K562 (cell line): ENCODE measurements at regions not wholly inside any gene's neighbourhood (a gene's known extent, or its start where the extent isn't known, plus 50 kb on each side); places are given as distances from the start of the nearest gene placed in this dataset.

Experiments
- CUX1 ChIP-seq: fragments of 200-800 bp; sonication (Bioruptor generic); IDR thresholded peaks from 2 replicates; pipeline ENCODE4 v1.6.1; 2016; ENCODE audit warnings: missing genetic modification characterization, missing compliant biosample characterization
- E2F1 ChIP-seq: sonication (generic); formaldehyde crosslinking; IDR thresholded peaks from 2 replicates; pipeline ENCODE4 v1.8.1; 2023; ENCODE audit warnings: mild to moderate bottlenecking, missing genetic modification reagents, moderate library complexity
- EHMT2 ChIP-seq: fragments of 450-650 bp; IDR thresholded peaks from 2 replicates; pipeline ENCODE4 v1.6.1; 2018; ENCODE audit warnings: antibody characterized with exemption
- FOXK1 ChIP-seq: sonication (generic); formaldehyde crosslinking; IDR thresholded peaks from 2 replicates; pipeline ENCODE4 v1.8.0; 2022; ENCODE audit warnings: missing genetic modification reagents, mild to moderate bottlenecking, borderline replicate concordance
- HMBOX1 ChIP-seq: sonication (generic); IDR thresholded peaks from 2 replicates; pipeline ENCODE4 v1.6.1; 2016
- HMG20A ChIP-seq: fragments of 450-650 bp; formaldehyde crosslinking; conservative IDR thresholded peaks from 2 replicates; pipeline ENCODE4 v1.4.0; 2020; ENCODE audit warnings: mild to moderate bottlenecking, mixed read lengths
- KLF1 ChIP-seq: fragments of 450-650 bp; IDR thresholded peaks from 2 replicates; pipeline ENCODE4 v1.6.1; 2016; ENCODE audit warnings: missing genetic modification characterization, missing compliant biosample characterization
- L3MBTL2 ChIP-seq: fragments of 450-650 bp; IDR thresholded peaks from 2 replicates; pipeline ENCODE4 v1.6.1; 2016; ENCODE audit warnings: mild to moderate bottlenecking, moderate library complexity
- RBFOX2 ChIP-seq: fragments of 200-400 bp; formaldehyde crosslinking; IDR thresholded peaks from 2 replicates; pipeline ENCODE4 v1.6.1; 2017; ENCODE audit warnings: low read depth, mild to moderate bottlenecking, low read length, moderate library complexity
- STAG1 ChIP-seq: sonication (generic); formaldehyde crosslinking; IDR thresholded peaks from 2 replicates; pipeline ENCODE4 v1.5.0; 2020; ENCODE audit warnings: missing genetic modification reagents, borderline replicate concordance
- TCF15 ChIP-seq: fragments of 250-450 bp; sonication (Bioruptor Pico); IDR thresholded peaks from 2 replicates; pipeline ENCODE4 v1.8.0; 2022; ENCODE audit warnings: moderate library complexity, mild to moderate bottlenecking, inconsistent platforms
- ZEB2 ChIP-seq: fragments of 450-650 bp; IDR thresholded peaks from 2 replicates; pipeline ENCODE4 v1.6.1; 2016
- ZNF384 ChIP-seq: IDR thresholded peaks from 2 replicates; pipeline ENCODE4 v1.6.1; 2012; ENCODE audit warnings: low read depth, low read length, improper control_type of control experiment
- ZNF507 ChIP-seq: conservative IDR thresholded peaks from 2 replicates; pipeline ENCODE4 v1.6.1; 2017; ENCODE audit warnings: missing genetic modification characterization, missing compliant biosample characterization
- ZNF639 ChIP-seq, 2 experiments: fragments of 200-800 bp in 1 of 2; sonication (Bioruptor generic) in 1 of 2; sonication (generic) in 1 of 2; formaldehyde crosslinking in 1 of 2; IDR thresholded peaks in 1 of 2; conservative IDR thresholded peaks in 1 of 2; 2 replicates each; pipeline versions ENCODE4 v1.5.0 to v1.6.1; 2016 to 2020; ENCODE audit warnings: missing compliant biosample characterization in 1 of 2, missing genetic modification characterization in 1 of 2, missing genetic modification reagents in 1 of 2
- ZNF764 ChIP-seq: fragments of 250-450 bp; sonication (Bioruptor Pico); IDR thresholded peaks from 2 replicates; pipeline ENCODE4 v1.4.0; 2020; ENCODE audit warnings: low read depth, mild to moderate bottlenecking, moderate library complexity

- TF ChIP-seq HMBOX1: no peak
- no peak for TF ChIP-seq ZEB2
- no peak for TF ChIP-seq ZNF639 (CRISPR knock-in tag; conservative IDR thresholded peaks at IDR 0.05 in 1 of 2, IDR thresholded peaks at IDR 0.05 in 1 of 2)
- TF ChIP-seq STAG1 (CRISPR knock-in tag): no peak
- no peak for TF ChIP-seq HMG20A (CRISPR knock-in tag)
- TF ChIP-seq ZNF507 (tag): no peak
- TF ChIP-seq KLF1 (tag): no peak
- TF ChIP-seq ZNF764 (CRISPR knock-in tag): no peak
- no peak for TF ChIP-seq E2F1
- 0 out of 2 replicates have a peak, but pooled peaks have one; percentile 20 for TF ChIP-seq EHMT2
- peak; percentile 86 for TF ChIP-seq ZNF384
- no peak for TF ChIP-seq CUX1 (CRISPR knock-in tag)
- TF ChIP-seq RBFOX2: no peak
- TF ChIP-seq L3MBTL2: no peak
- no peak for TF ChIP-seq FOXK1
- no peak for TF ChIP-seq TCF15
Observed at GRCh38 chr4:81747242-81747930, 275.7 kb upstream of the RASGEF1B start (continued).
